ENCODE measurements at regions not wholly inside any gene's neighbourhood (a gene's known extent, or its start where the extent isn't known, plus 50 kb on each side); places are given as distances from the start of the nearest gene placed in this dataset.
A peak's percentile ranks its signal among the peaks of the same experiment; 100 is the strongest.

GRCh38 chr1:67560580-67561255 lies 124.3 kb upstream of the GADD45A start:
- DNase-seq (ENCODE audit: low read depth in 3 of 3), result no peak

- DNase-seq (ENCODE audit: low read depth in 3 of 3), result peak; percentile 78 to 87 (median 81)
These were observed 123.3 kb upstream of the GADD45A start for GRCh38 chr1:67561704-67562113.

DNA sequence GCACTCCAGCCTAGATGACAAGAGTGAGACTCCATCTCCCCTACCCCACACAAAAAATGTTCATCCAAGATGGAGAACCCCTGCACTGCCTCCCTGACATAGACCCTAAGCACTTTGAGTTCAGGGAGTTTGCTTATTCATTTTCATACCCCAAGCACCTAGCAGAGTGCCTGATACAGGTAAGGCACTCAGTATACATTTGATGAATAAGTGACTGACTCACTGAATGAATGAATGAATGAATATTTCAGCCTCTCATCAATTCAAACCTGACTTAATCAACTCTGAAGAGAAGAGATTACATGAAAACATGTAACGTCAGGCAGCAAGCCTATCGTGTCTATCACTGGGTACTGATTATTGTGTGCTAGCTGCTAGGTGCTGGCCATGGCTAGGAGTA lies 121.3 kb upstream of the GADD45A start:
- DNase-seq (ENCODE audit: low read depth in 3 of 3), result no peak

DNA sequence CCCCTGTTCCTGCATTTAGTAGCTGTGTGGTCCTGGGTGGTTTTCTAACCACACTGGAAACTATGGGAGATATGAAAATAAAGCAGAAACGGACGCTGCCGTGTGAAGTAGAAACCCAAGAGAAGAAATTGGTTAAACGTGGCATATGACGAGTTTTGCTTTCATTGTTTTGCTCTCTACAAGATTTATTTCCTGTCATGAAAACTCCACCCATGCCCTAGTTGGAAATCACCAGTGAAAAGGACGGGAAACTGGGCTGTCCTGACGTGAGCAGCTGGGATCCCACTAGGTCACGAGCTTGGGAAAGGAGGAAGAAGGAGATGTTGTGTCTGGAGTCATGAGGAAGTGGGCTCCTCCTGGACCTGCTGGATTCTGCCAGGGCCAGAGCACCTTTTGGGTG lies 120.8 kb upstream of the GADD45A start:
- DNase-seq (ENCODE audit: low read depth in 3 of 3), result no peak

DNA sequence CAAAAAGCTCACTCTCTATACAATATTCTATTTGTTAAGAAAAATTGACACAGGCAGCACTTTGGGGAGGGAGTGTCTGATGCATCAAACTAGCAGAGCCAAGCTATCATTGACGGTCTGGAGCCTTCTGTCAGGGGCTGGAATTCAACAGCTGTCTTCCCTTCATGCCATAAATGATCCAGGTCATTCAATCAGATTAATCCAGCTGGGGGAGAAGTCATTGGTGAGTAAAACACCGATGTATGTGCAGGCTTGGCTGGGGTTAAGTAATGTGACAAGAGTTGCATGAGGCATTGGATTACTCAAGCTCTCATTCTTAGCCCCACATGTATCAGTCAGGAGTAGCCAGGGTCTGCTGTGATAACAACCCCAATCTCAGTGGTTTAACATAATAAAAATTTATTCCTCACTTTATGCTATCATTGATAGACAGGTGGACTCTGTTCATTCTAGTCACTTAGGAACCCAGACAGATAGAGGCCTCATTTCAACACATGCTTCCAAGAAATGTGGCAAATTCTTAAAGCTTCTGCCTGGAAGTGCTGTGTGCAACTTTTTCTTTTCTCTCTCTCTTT lies 118.1 kb upstream of the GADD45A start:
- no peak for DNase-seq (ENCODE audit: low read depth in 3 of 3)

- no peak for DNase-seq (ENCODE audit: low read depth in 3 of 3)
These were observed 114.4 kb upstream of the GADD45A start for GRCh38 chr1:67570486-67571143.

DNA sequence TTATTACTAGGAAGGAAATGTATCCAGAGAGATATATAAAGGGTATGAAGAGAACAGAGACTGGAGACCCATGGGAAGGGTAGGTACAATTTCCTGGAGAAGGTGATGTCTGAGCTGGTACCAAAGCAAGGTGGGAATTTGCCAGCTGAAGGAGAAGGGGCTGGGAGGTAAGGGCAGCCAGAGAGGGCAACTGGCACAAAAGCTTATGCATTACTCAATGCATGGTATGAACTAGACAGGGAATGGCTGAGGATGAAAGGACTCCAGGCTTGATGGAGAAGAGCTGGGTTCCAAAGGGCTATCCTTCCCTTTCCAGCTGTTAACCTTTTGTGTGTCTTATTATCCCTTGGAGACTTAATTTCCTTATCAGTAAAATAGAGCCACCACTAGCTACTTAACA lies 113.6 kb upstream of the GADD45A start:
- DNase-seq (ENCODE audit: low read depth in 3 of 3), result no peak

- DNase-seq (ENCODE audit: low read depth in 3 of 3), result no peak
These were observed 113.0 kb upstream of the GADD45A start for GRCh38 chr1:67571901-67572593.

- no peak for DNase-seq (ENCODE audit: low read depth in 3 of 3)
These were observed 112.3 kb upstream of the GADD45A start for GRCh38 chr1:67572594-67573221.

- DNase-seq (ENCODE audit: low read depth in 3 of 3), result no peak
These were observed 111.6 kb upstream of the GADD45A start for GRCh38 chr1:67573311-67573872.

DNA sequence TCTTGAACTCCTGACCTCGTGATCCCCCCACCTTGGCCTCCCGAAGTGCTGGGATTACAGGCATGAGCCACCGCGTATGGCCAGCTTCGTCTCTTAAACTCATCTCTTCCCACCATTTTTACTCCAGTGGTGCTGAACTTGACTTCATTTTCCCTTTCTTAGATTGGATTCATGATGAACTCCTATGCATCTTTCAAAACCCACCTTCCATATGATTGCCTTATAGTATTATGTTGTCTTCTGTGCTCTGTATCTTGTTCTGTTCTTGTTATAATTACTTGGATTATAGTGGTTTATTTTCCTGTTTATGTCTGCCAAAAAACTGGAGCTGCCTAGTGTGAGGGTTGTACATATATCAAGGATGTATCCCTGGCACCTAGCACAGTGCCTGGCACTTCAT lies 110.8 kb upstream of the GADD45A start:
- no peak for DNase-seq (ENCODE audit: low read depth in 3 of 3)

DNA sequence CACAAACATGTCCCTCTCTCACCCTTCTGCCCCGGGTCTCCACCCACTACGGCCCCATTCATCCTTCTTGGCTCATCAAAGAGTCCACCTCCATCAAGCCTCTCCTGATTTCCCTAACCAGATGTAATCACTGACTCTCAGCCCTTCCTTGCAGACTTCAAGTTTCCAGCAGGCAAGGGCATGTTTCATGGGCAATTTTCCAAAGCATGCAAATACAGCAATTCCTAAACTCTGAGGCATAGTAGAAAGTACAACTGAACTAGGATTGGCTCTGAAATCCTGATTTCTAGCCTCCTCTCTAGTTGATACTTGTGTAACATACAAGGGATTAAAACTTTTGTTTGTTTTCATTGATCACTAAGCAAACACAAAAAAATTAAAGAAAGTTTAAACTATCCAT lies 109.1 kb upstream of the GADD45A start:
- no peak for DNase-seq (ENCODE audit: low read depth in 3 of 3)

DNA sequence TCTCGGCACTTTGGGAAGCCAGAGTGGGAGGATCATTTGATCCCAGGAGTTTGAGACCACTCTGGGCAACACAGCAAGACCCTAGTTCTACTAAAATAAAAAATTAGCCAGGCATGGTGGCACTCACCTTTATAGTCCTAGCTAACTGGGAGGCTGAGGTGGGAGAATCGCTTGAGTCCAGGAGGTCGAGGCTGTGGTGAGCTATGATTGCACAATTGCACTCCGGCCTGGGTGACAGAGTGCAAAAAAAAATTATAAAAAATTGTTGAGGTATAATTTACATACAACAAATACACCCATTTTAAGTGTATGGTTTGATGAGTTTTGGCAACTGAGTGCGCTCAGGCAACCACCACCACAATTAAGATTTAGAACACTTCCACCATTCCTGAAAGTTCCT lies 108.5 kb upstream of the GADD45A start:
- DNase-seq (ENCODE audit: low read depth in 3 of 3), result no peak

DNA sequence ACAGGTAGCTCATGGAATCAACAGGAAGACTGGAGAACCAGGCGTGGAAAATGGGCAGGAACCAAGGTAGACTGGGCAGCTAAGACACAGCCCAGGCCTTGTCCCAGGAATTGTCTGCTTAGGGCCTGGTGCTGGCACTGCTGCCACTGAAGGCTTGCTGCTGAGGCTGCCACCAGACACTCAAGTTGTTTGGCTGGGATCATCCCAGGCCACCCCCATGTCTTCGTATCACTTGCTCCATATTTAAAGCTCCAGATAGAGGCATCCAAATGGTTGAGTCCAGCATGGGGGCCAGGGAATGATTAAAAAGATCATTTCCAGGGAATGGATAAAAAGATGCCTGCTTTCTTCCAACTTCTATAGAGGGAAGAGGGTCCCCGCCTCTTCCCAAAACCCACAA lies 107.4 kb upstream of the GADD45A start:
- no peak for DNase-seq (ENCODE audit: low read depth in 3 of 3)

- DNase-seq (ENCODE audit: low read depth in 3 of 3), result no peak
These were observed 106.5 kb upstream of the GADD45A start for GRCh38 chr1:67578397-67579020.

DNA sequence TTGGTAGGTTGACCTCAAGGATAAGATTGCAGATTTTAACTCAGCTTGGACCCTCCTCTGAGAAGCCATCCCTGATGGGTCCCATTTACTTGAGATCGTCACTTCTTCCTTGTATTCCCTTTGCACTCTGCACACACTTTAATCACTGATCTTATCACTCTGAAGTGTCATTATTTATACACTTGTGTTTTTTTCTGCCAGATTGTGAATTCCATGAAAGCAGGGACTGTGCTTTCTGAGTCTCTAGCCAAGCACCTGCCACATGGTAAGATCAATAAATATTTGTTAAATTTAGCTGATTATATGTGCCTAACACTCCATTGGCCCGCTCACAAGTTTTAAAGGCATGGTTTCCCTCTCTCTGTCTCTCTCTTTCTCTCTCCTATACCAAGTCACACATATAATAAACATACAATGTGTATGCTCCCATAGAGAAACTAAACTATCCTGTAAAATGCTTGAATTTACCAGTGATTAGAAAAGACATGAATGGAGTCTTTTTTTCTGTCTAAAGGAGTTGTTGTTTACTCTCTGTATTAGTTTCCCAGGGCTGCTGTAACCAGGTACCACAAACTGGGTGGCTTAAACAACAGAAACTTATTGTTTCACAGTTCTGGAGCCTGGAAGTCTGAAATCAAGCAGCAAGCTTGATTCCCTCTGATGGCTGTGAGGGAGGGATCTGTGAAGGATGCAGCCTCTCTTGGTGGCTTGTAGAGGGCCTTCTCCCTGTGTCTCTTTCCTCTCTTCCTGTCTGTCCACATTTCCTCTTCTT lies 105.2 kb upstream of the GADD45A start:
- DNase-seq (ENCODE audit: low read depth in 3 of 3), result no peak

- DNase-seq (ENCODE audit: low read depth in 3 of 3), result no peak
These were observed 104.2 kb upstream of the GADD45A start for GRCh38 chr1:67580691-67581403.

DNA sequence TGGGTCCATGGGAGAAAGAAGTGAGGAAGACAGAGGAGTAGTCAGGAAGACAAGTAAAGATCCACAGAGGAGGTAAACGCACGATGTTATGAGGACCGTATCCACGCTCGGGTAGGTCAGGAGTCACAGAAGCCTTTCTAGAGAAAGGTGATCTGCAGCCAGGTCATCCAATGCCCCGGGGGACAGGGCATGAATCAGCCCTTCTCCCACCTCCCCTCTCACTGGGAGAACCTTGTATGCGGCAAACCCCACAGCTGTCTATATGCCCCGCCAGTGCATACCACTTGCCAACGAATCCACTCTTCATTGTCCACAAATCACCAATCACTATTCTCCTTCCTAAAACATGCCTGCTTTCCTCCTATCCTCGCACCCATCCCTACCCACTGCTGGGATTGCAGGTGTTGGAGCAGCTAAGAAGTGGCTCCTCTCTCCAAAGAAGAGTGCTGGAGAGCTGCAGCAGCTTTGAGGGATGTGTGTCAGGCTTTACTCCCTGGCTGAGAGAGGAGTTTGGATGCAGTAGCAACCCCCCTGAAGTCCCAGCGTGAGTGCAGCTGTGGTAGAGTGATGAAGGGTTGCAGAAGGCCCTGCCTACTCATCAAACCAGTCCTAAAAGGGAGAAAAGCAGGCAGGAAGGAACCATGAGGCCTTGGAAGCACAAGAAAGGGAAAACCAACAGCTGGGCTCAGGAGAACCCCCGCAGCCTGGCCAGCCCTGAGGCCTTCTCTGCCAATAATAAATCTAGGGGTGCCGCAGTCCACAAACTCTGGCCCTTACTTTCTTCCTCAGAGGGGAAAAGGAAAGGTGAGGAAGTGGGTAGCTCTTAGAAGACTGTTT lies 102.2 kb upstream of the GADD45A start:
- no peak for DNase-seq (ENCODE audit: low read depth in 3 of 3)

DNA sequence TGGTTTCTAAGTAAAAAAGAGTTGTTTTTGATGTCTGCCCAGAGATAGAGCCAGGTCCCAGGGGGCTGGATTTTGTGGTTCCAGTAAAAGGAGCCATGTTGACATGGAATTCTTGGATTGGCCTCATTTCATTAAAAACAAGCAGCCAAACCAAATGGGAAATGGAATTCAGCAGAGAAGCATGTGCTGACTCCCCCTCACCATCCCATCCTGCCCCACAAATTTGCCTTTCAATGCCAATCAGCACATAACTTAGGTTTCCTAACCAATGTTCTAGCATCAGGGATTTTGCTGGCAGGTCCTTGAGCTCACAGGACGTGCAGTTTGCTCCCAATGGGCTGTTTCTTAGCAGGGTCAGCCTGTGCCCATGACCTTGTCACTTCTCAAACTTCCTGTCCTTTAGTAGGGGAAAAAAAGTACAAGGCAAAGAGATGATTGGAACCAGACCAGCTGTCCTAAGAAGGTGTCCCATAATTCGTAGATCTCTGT lies 101.5 kb upstream of the GADD45A start:
- DNase-seq (ENCODE audit: low read depth in 3 of 3), result no peak

Measured in stimulated activated CD4-positive, alpha-beta T cell treated with anti-CD3 and anti-CD28 coated beads, TNF-alpha, amount 100 ng/mL, for 24 hours (primary cell).